CD4-positive, alpha-beta T cell (primary cell): ENCODE measurements at regions not wholly inside any gene's neighbourhood (a gene's known extent, or its start where the extent isn't known, plus 50 kb on each side); places are given as distances from the start of the nearest gene placed in this dataset.

Source experiments
- ATAC-seq: fragments of 200-7000 bp; cut with Tn5 transposase; one replicate; pipeline ENCODE4 v1.10.0; 2022; ENCODE audit warnings: mild to moderate bottlenecking; ENCODE audit not compliant: poor library complexity
- CTCF ChIA-PET: fragments of 350-600 bp; sonication (Branson Sonifier 250); formaldehyde crosslinking; loops from one replicate; lab custom pipeline; 2021; ENCODE audit warnings: antibody characterized with exemption, inconsistent platforms; lab: Charles Lee
- POLR2A ChIA-PET: fragments of 350-600 bp; sonication (Branson Sonifier 250); formaldehyde crosslinking; loops from one replicate; lab custom pipeline; 2021; ENCODE audit warnings: antibody characterized with exemption, inconsistent platforms; lab: Charles Lee
- DNase-seq, 14 experiments: peaks; one replicate each; pipeline ENCODE4 v3.0.0-alpha.2; 2013 to 2020; ENCODE audit warnings: mixed read lengths in 2 of 14
- H3K27ac ChIP-seq, 2 donors: one replicate each; pipeline versions ENCODE4 v1.5.1 to v1.7.0; 2013; ENCODE audit warnings: low read length in 2 of 2, low read depth in 1 of 2, mild to moderate bottlenecking in 1 of 2
- H3K27me3 ChIP-seq, 2 experiments: 1 replicate in 1 of 2; 2 replicates in 1 of 2; pipeline versions ENCODE4 v1.6.1 to v1.7.0; 2013; ENCODE audit warnings: low read length in 2 of 2, control low read depth in 1 of 2, mild to moderate bottlenecking in 1 of 2, moderate library complexity in 1 of 2; ENCODE audit not compliant: insufficient read depth in 2 of 2, control insufficient read depth in 1 of 2
- H3K36me3 ChIP-seq: one replicate; pipeline ENCODE4 v1.6.1; 2013; ENCODE audit warnings: low read length, control low read depth; ENCODE audit not compliant: insufficient read depth
- H3K4me1 ChIP-seq: one replicate; pipeline ENCODE4 v1.6.1; 2013; ENCODE audit warnings: low read length, control low read depth; ENCODE audit not compliant: insufficient read depth
- H3K4me3 ChIP-seq: one replicate; pipeline ENCODE4 v1.5.1; 2013; ENCODE audit warnings: mild to moderate bottlenecking, low read length, moderate library complexity
- H3K9me3 ChIP-seq, 2 experiments: 1 replicate in 1 of 2; 2 replicates in 1 of 2; pipeline versions ENCODE4 v1.6.1 to v1.7.0; 2013; ENCODE audit warnings: low read length in 2 of 2, mild to moderate bottlenecking in 2 of 2, control low read depth in 1 of 2, moderate library complexity in 1 of 2; ENCODE audit not compliant: control insufficient read depth in 1 of 2, insufficient read depth in 1 of 2
- H3K27ac Mint-ChIP-seq: one replicate; pipeline ENCODE4 v1.8.0; 2020; ENCODE audit warnings: mixed read lengths
- H3K27me3 Mint-ChIP-seq: one replicate; pipeline ENCODE4 v1.8.0; 2021; ENCODE audit warnings: mixed read lengths
- H3K36me3 Mint-ChIP-seq: one replicate; pipeline ENCODE4 v1.8.0; 2021; ENCODE audit warnings: low read depth, mixed read lengths
- H3K4me1 Mint-ChIP-seq: one replicate; pipeline ENCODE4 v1.8.0; 2021; ENCODE audit warnings: low read depth, mixed read lengths
- H3K4me3 Mint-ChIP-seq: one replicate; pipeline ENCODE4 v1.8.0; 2020; ENCODE audit warnings: mild to moderate bottlenecking, mixed read lengths
- H3K9me3 Mint-ChIP-seq: one replicate; pipeline ENCODE4 v1.8.0; 2020; ENCODE audit warnings: mixed read lengths
- intact Hi-C, 2 experiments: fragments of 100-400 bp; cut with DNase I in 1 of 2; cut with micrococcal nuclease in 1 of 2; formaldehyde crosslinking; loops; one replicate each; pipeline versions ENCODE4 v1.15.1 to v1.9.0; 2023 to 2025; cut with DNase I, micrococcal nuclease
- TF ChIP-seq, protein P1 (sequence below): fragments of 200-600 bp; IDR thresholded peaks from one replicate; pipeline ENCODE4 v1.8.0; 2022; ENCODE audit warnings: antibody characterized with exemption, mild to moderate bottlenecking

DNA sequence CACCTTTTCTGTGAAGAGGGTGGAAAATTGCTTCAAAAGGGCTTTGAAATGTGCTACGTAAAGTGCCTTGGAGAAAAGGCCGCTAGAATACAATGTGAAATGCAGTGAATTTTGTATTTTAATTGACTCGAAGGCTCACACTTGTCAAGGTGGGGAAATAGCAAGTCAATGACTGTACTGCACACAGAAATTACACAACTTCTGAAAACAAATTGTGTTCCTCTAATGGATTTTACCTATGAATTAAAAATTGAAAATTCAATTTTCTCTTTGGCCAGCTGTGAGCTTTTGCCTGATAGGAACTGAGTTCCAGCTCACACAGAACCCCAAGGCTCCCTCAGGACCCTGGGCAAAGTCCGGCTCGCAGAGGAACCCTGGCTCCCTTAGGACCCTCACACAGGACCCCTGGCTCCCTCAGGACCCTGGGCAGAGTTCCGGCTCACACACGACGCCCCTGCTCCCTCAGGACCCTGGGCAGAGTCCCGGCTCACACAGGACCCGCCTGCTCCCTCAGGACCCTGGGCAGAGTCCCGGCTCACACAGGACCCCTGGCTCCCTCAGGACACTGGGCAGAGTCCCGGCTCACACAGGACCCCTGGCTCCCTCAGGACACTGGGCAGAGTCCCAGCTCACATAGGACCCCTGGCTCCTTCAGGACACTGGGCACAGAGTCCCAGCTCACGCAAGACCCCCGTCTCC lies 324.9 kb downstream of the UQCRFS1 start:
- TF ChIP-seq, protein P1, sequence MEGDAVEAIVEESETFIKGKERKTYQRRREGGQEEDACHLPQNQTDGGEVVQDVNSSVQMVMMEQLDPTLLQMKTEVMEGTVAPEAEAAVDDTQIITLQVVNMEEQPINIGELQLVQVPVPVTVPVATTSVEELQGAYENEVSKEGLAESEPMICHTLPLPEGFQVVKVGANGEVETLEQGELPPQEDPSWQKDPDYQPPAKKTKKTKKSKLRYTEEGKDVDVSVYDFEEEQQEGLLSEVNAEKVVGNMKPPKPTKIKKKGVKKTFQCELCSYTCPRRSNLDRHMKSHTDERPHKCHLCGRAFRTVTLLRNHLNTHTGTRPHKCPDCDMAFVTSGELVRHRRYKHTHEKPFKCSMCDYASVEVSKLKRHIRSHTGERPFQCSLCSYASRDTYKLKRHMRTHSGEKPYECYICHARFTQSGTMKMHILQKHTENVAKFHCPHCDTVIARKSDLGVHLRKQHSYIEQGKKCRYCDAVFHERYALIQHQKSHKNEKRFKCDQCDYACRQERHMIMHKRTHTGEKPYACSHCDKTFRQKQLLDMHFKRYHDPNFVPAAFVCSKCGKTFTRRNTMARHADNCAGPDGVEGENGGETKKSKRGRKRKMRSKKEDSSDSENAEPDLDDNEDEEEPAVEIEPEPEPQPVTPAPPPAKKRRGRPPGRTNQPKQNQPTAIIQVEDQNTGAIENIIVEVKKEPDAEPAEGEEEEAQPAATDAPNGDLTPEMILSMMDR = no peak
- no peaks in the 10 kb centered on the region for H3K9me3 Mint-ChIP-seq
- peaks cover 16% of the 10 kb centered on the region for H3K27me3 Mint-ChIP-seq
- no peak overlapping the region for H3K27ac Mint-ChIP-seq
- ChIA-PET CTCF (no interaction called here), POLR2A (no interaction called here)
- Histone ChIP-seq H3K4me3 (no peak overlapping the region), H3K4me1 (no peaks in the 10 kb centered on the region), H3K9me3 (peaks cover 0 to 12% of the 10 kb centered on the region in 2 experiments), H3K27me3 (peaks cover 0 to 2% of the 10 kb centered on the region in 2 experiments), H3K27ac (no peak overlapping the region), H3K36me3 (no peaks in the 10 kb centered on the region)
- ATAC-seq (no peak), DNase-seq (no peak)
- no peaks in the 10 kb centered on the region for H3K36me3 Mint-ChIP-seq
- no peak overlapping the region for H3K4me3 Mint-ChIP-seq
- H3K4me1 Mint-ChIP-seq = no peaks in the 10 kb centered on the region
- intact Hi-C loops = no loop called here

DNA sequence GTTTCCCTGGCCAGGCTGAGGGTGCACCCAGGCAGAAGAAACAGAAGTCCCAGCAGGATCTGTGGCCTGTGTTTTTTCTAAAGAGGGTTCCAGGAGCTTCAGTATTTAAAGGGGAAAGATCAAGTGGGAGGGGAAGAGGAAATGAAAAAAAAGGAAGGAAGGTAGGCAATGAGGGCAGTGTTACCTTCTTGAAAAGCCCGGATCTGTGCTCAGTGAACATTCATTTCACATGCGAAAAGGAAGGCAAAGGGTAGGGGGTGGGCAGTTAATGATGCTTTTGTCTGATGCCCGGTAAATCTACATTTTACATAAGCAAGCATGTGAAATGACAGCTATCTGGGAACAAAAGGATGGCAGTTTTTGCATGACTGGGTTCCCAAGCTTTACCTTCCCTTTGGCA lies 326.2 kb downstream of the UQCRFS1 start:
- POLR2A ChIA-PET = no interaction called here
- no peak for ATAC-seq
- H3K9me3 ChIP-seq = peaks cover 0 to 17% of the 10 kb centered on the region in 2 experiments
- no peaks in the 10 kb centered on the region for H3K4me1 Mint-ChIP-seq
- no peaks in the 10 kb centered on the region for H3K9me3 Mint-ChIP-seq
- no peak overlapping the region for H3K4me3 ChIP-seq
- TF ChIP-seq, protein P1 = no peak
- H3K4me3 Mint-ChIP-seq = no peak overlapping the region
- no peak for DNase-seq
- peaks cover 17% of the 10 kb centered on the region for H3K27me3 Mint-ChIP-seq
- H3K27ac Mint-ChIP-seq = no peak overlapping the region
- no peaks in the 10 kb centered on the region for H3K36me3 Mint-ChIP-seq
- H3K36me3 ChIP-seq = no peaks in the 10 kb centered on the region
- H3K27ac ChIP-seq = no peak overlapping the region
- intact Hi-C loops = no loop called here
- peaks cover 0 to 2% of the 10 kb centered on the region in 2 experiments for H3K27me3 ChIP-seq
- no peaks in the 10 kb centered on the region for H3K4me1 ChIP-seq
- CTCF ChIA-PET = no interaction called here

DNA sequence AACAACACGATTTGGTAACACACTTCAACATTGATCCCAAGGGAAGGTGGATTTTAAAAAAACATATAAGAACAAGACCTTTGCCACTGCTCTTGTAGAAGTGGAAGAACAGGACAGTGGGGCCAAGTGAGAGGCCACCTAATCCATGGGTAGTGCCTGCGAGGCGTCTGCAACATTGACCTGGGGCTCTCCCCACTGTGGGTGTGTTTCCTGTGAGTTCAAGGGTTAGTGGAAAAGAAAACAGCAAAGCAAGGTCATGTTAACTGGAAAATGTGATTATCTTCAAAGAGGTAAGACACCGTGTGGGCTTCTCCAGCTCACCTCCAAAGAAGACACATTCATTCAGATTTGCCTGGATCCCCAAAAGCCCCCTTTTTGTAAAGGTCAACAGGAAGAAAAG lies 327.0 kb downstream of the UQCRFS1 start:
- Histone ChIP-seq H3K27ac (no peak overlapping the region), H3K27me3 (peaks cover 0 to 2% of the 10 kb centered on the region in 2 experiments), H3K4me1 (no peaks in the 10 kb centered on the region), H3K9me3 (peaks cover 0 to 17% of the 10 kb centered on the region in 2 experiments), H3K36me3 (no peaks in the 10 kb centered on the region), H3K4me3 (no peak overlapping the region)
- no peaks in the 10 kb centered on the region for H3K36me3 Mint-ChIP-seq
- H3K9me3 Mint-ChIP-seq = no peaks in the 10 kb centered on the region
- peaks cover 21% of the 10 kb centered on the region for H3K27me3 Mint-ChIP-seq
- TF ChIP-seq, protein P1 = no peak
- intact Hi-C loops = no loop called here
- ChIA-PET CTCF (no interaction called here), POLR2A (no interaction called here)
- no peak for DNase-seq
- no peak for ATAC-seq
- no peak overlapping the region for H3K27ac Mint-ChIP-seq
- H3K4me3 Mint-ChIP-seq = no peak overlapping the region
- H3K4me1 Mint-ChIP-seq = no peaks in the 10 kb centered on the region
